Endothelial cell of umbilical vein (primary cell): ENCODE measurements at regions not wholly inside any gene's neighbourhood (a gene's known extent, or its start where the extent isn't known, plus 50 kb on each side); places are given as distances from the start of the nearest gene placed in this dataset.

ENCODE experiments used
- BruUV-seq: library from RNA; stranded (reverse); fragments of 400-500 nt; replicated peaks from 2 replicates; lab custom pipeline; 2021; lab: Mats Ljungman, UMichigan
- CTCF ChIA-PET: fragments of 300-600, 350-600 bp; sonication (Branson Sonifier 250); formaldehyde crosslinking; loops from one replicate; lab custom pipeline; 2021; ENCODE audit warnings: antibody characterized with exemption, inconsistent platforms; lab: Charles Lee
- POLR2A ChIA-PET: fragments of 300-600, 350-600 bp; sonication (Branson Sonifier 250); formaldehyde crosslinking; loops from one replicate; lab custom pipeline; 2021; ENCODE audit warnings: antibody characterized with exemption, inconsistent platforms; lab: Charles Lee
- DNase-seq: peaks from one replicate; pipeline ENCODE4 v3.0.0-alpha.2; 2011; ENCODE audit warnings: low read depth, low spot score
- FAIRE-seq: peaks from 2 replicates; lab custom pipeline; 2011; peaks lifted over from hg19 to GRCh38; lab: Jason Lieb, UNC
- H2AFZ ChIP-seq: 2 replicates; pipeline ENCODE4 v1.6.0; 2012; ENCODE audit warnings: low read depth, low read length, control low read depth, inconsistent platforms
- H3K27ac ChIP-seq: 2 replicates; pipeline ENCODE4 v1.5.1; 2011; ENCODE audit warnings: low read depth, mild to moderate bottlenecking, control low read depth, low read length, moderate library complexity; ENCODE audit not compliant: insufficient read depth
- H3K27me3 ChIP-seq, 2 experiments: 2 replicates each; pipeline versions ENCODE4 v1.6.0 to v1.6.1; 2011; ENCODE audit warnings: low read length in 2 of 2, mixed read lengths in 1 of 2; ENCODE audit not compliant: control insufficient read depth in 2 of 2, insufficient read depth in 2 of 2
- H3K36me3 ChIP-seq, 2 experiments: 2 replicates in 1 of 2; 3 replicates in 1 of 2; pipeline ENCODE4 v1.5.1; 2011; ENCODE audit warnings: low read length in 2 of 2, mild to moderate bottlenecking in 1 of 2, moderate library complexity in 1 of 2; ENCODE audit not compliant: control insufficient read depth in 2 of 2, insufficient read depth in 2 of 2; ENCODE audit errors: extremely low read depth in 1 of 2
- H3K4me1 ChIP-seq: 3 replicates; pipeline ENCODE4 v1.5.1; 2011; ENCODE audit warnings: mild to moderate bottlenecking, low read length; ENCODE audit not compliant: control insufficient read depth, insufficient read depth; ENCODE audit errors: extremely low read depth
- H3K4me2 ChIP-seq: 2 replicates; pipeline ENCODE4 v1.6.1; 2011; ENCODE audit warnings: low read length, control low read depth, mixed read lengths; ENCODE audit not compliant: insufficient read depth
- H3K4me3 ChIP-seq, 3 experiments: fragments of 200-600 bp in 1 of 3; sonication (generic), shearing (Covaris generic) in 1 of 3; replicated peaks in 1 of 3; 2 replicates each; pipeline ENCODE4 v1.5.1; 2011 to 2016; ENCODE audit warnings: control low read depth in 3 of 3, low read length in 3 of 3, mild to moderate bottlenecking in 2 of 3, inconsistent platforms in 1 of 3, low read depth in 1 of 3, moderate library complexity in 1 of 3; ENCODE audit not compliant: insufficient read depth in 1 of 3
- H3K79me2 ChIP-seq: 2 replicates; pipeline ENCODE4 v1.6.0; 2012; ENCODE audit warnings: low read length, inconsistent platforms; ENCODE audit not compliant: control insufficient read depth, insufficient read depth
- H3K9ac ChIP-seq: replicated peaks from 2 replicates; pipeline ENCODE3; 2011; ENCODE audit warnings: low read length, control low read depth; ENCODE audit not compliant: insufficient read depth; ENCODE audit errors: extremely low read depth
- H3K9me1 ChIP-seq: replicated peaks from 3 replicates; pipeline ENCODE4 v1.6.0; 2011; ENCODE audit warnings: mild to moderate bottlenecking, low read length; ENCODE audit not compliant: control insufficient read depth, insufficient read depth; ENCODE audit errors: extremely low read depth
- H3K9me3 ChIP-seq: replicated peaks from 2 replicates; pipeline ENCODE4 v1.5.1; 2012; ENCODE audit warnings: low read length, inconsistent platforms; ENCODE audit not compliant: control insufficient read depth, insufficient read depth
- H4K20me1 ChIP-seq: replicated peaks from 2 replicates; pipeline ENCODE3; 2011; ENCODE audit warnings: mild to moderate bottlenecking, low read length; ENCODE audit not compliant: control insufficient read depth, insufficient read depth; ENCODE audit errors: extremely low read depth
- CTCF ChIP-seq, 2 donors: IDR thresholded peaks; 1 replicate in 1 of 2; 2 replicates in 1 of 2; pipeline ENCODE4 v1.5.1; 2011; ENCODE audit warnings: low read length in 2 of 2, mild to moderate bottlenecking in 2 of 2, moderate library complexity in 2 of 2, control low read depth in 1 of 2, inconsistent platforms in 1 of 2, low read depth in 1 of 2; ENCODE audit not compliant: insufficient read depth in 1 of 2; ENCODE audit errors: extremely low read depth in 1 of 2
- EZH2 ChIP-seq: IDR thresholded peaks from 2 replicates; pipeline ENCODE4 v1.6.1; 2012; ENCODE audit warnings: borderline replicate concordance, low read depth, mild to moderate bottlenecking, moderate library complexity, low read length, inconsistent platforms; ENCODE audit not compliant: severe bottlenecking
- FOS ChIP-seq: IDR thresholded peaks from 2 replicates; pipeline ENCODE4 v1.6.1; 2011; ENCODE audit warnings: mild to moderate bottlenecking, low read length, moderate library complexity, borderline replicate concordance; ENCODE audit not compliant: insufficient read depth
- GATA2 ChIP-seq: IDR thresholded peaks from 2 replicates; pipeline ENCODE4 v1.7.0; 2011; ENCODE audit warnings: low read depth, mild to moderate bottlenecking, moderate library complexity, mixed read lengths, low read length; ENCODE audit not compliant: insufficient read length, insufficient read depth
- JUN ChIP-seq: IDR thresholded peaks from 2 replicates; pipeline ENCODE4 v1.6.1; 2011; ENCODE audit warnings: borderline replicate concordance, low read depth; ENCODE audit not compliant: insufficient read length, insufficient read depth
- MYC ChIP-seq: IDR thresholded peaks from one replicate; pipeline ENCODE4 v1.6.1; 2011; ENCODE audit warnings: mild to moderate bottlenecking, low read depth, low read length
- POLR2A ChIP-seq: IDR thresholded peaks from 2 replicates; pipeline ENCODE4 v1.6.1; 2012; ENCODE audit warnings: low read depth, mild to moderate bottlenecking, control low read depth, low read length
- POLR2AphosphoS5 ChIP-seq: IDR thresholded peaks from 2 replicates; pipeline ENCODE4 v1.6.1; 2012; ENCODE audit warnings: low read depth, mild to moderate bottlenecking, control low read depth, low read length, moderate library complexity; ENCODE audit not compliant: insufficient read depth
- dilution Hi-C: fragments of 300-500 bp; cut with MboI; formaldehyde crosslinking; loops from one replicate; pipeline ENCODE4 v1.15.0; 2019; ENCODE audit warnings: low sequenced_read_pairs; ENCODE audit not compliant: extremely low pct_ligation_motif_present
- intact Hi-C: fragments of 100-400 bp; cut with micrococcal nuclease; formaldehyde crosslinking; loops from one replicate; pipeline ENCODE4 v1.10.0; 2022
- TF ChIP-seq, protein P1 (sequence below): IDR thresholded peaks from 2 replicates; pipeline ENCODE4 v1.6.1; 2011; ENCODE audit not compliant: insufficient read depth, insufficient read length

DNA sequence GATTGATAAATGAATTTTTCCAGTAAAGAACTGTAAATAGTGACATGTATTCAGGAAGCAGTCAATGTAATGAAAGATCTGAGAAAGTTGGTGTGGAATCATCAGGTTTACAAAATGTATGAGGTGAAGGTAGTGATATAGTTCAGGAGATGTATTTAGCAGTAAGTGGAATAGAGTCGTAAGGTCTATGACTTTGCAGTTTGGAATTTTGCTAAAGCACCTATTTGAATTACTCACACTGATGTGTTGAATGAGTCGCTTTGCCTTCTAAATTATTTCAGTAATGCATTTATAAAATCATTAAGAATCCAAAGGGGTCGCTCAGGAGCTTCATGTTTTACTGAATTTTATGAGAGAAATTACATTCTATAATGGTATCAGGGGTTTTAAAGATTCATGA is 713.7 kb downstream of the DSC3 start:
- no peak overlapping the region for H3K4me3 ChIP-seq
- H3K9me3 ChIP-seq: no peaks in the 10 kb centered on the region
- H3K36me3 ChIP-seq: no peaks in the 10 kb centered on the region
- H3K4me1 ChIP-seq: no peaks in the 10 kb centered on the region
- no peak overlapping the region for H3K4me2 ChIP-seq
- H4K20me1 ChIP-seq: no peaks in the 10 kb centered on the region
- POLR2A ChIA-PET: no interaction called here
- no peaks in the 10 kb centered on the region for H3K9me1 ChIP-seq
- TF ChIP-seq, protein P1, sequence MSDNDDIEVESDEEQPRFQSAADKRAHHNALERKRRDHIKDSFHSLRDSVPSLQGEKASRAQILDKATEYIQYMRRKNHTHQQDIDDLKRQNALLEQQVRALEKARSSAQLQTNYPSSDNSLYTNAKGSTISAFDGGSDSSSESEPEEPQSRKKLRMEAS: no peak
- TF ChIP-seq MYC (no peak), EZH2 (no peak), GATA2 (no peak), POLR2A (no peak), CTCF (IDR thresholded peaks at IDR 0.05; ENCODE audit: extremely low read depth in 1 of 2, insufficient read depth in 1 of 2, low read depth in 1 of 2, low read length in 2 of 2) (no peak), JUN (no peak), POLR2AphosphoS5 (no peak), FOS (no peak)
- no peak for DNase-seq
- no peak overlapping the region for H3K9ac ChIP-seq
- intact Hi-C loops (no loop called here), dilution Hi-C loops (no loop called here)
- no peak overlapping the region for H2AFZ ChIP-seq
- no peak for FAIRE-seq
- CTCF ChIA-PET: no interaction called here
- H3K27ac ChIP-seq: no peak overlapping the region
- no TSS peak for BruUV-seq
- no peaks in the 10 kb centered on the region for H3K27me3 ChIP-seq
- no peaks in the 10 kb centered on the region for H3K79me2 ChIP-seq
